ENCODE measurements at regions not wholly inside any gene's neighbourhood (a gene's known extent, or its start where the extent isn't known, plus 50 kb on each side); places are given as distances from the start of the nearest gene placed in this dataset.

DNA sequence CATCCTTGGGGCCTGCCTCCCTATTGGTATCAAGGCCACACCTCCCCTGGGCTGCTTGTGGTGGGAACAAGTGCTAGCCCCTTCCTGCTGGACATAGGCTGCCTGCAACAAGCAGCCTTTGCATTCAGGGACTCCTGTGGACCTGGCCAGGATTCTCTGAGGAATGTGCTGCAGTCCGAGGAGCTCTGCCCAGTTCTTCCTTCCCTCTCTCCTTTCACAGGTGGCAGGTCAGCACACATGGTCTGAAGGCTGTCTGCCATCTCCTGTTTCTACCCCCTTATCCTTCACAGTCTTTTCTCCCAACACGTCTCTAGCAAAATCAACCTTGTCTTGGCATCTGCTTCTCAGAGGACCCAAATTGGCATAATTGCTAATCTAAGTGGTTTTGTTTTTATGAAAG, 97.0 kb upstream of the LIPC start:
- TF ChIP-seq, protein P1, sequence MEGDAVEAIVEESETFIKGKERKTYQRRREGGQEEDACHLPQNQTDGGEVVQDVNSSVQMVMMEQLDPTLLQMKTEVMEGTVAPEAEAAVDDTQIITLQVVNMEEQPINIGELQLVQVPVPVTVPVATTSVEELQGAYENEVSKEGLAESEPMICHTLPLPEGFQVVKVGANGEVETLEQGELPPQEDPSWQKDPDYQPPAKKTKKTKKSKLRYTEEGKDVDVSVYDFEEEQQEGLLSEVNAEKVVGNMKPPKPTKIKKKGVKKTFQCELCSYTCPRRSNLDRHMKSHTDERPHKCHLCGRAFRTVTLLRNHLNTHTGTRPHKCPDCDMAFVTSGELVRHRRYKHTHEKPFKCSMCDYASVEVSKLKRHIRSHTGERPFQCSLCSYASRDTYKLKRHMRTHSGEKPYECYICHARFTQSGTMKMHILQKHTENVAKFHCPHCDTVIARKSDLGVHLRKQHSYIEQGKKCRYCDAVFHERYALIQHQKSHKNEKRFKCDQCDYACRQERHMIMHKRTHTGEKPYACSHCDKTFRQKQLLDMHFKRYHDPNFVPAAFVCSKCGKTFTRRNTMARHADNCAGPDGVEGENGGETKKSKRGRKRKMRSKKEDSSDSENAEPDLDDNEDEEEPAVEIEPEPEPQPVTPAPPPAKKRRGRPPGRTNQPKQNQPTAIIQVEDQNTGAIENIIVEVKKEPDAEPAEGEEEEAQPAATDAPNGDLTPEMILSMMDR (IDR thresholded peaks at IDR 0.05): no peak
- no peak for TF ChIP-seq POLR2A (IDR thresholded peaks at IDR 0.05)
